ENCODE measurements at regions not wholly inside any gene's neighbourhood (a gene's known extent, or its start where the extent isn't known, plus 50 kb on each side); places are given as distances from the start of the nearest gene placed in this dataset.
"Not testable (repeated sequence)": the region's sequence is repeated elsewhere in the genome, so short reads cannot be mapped to it uniquely, and the experiment has no call there.

- Histone ChIP-seq H3K9me3 (ENCODE audit: control insufficient read depth, low read length) (peaks cover 3% of the 10 kb centered on the region), H3K27me3 (replicated peaks; ENCODE audit: control insufficient read depth, insufficient read depth, low read length, poor library complexity, severe bottlenecking) (no peaks in the 10 kb centered on the region), H3K4me1 (ENCODE audit: control insufficient read depth, insufficient read depth, low read length, poor library complexity, severe bottlenecking) (no peaks in the 10 kb centered on the region), H3K27ac (ENCODE audit: insufficient read depth, low read length, poor library complexity, severe bottlenecking) (no peak overlapping the region), H3K36me3 (ENCODE audit: control insufficient read depth, insufficient read depth, low read length) (no peaks in the 10 kb centered on the region), H3K4me3 (ENCODE audit: insufficient read depth, low read depth, low read length, poor library complexity, severe bottlenecking) (no peak overlapping the region)
- no peak for DNase-seq
Observed at GRCh38 chr9:100639854-100640253, 62.0 kb downstream of the CAVIN4 start.

DNA sequence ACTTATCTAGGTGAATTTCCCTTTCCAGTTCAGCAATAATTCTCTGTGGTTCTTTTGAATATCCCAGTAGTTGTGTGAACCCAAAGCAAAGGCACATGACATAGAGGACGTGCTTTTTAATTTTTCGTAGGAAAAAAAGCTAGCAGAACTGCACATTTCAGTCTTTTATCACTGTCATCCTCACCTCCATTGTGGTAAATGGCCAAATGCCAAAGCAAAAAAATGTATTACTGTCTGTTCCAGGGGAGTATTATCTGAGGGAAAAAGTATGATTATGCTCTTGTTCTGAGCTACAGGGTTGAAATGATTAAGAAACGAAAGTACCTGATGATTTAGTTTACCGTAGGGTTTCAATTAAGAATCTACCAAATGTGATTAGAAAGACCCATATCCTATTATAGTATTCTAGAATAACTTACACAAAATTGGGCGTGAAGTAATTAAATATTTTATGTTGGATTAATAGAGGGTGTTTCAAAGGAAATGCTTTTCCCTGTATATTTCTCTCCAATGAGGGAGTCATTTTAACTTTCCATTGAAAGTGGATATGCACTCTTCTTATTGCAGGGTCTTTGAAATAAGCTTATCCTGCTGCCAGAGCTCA is 62.7 kb downstream of the CAVIN4 start:
- Histone ChIP-seq H3K27ac (ENCODE audit: insufficient read depth, low read length, poor library complexity, severe bottlenecking) (no peak overlapping the region), H3K4me1 (ENCODE audit: control insufficient read depth, insufficient read depth, low read length, poor library complexity, severe bottlenecking) (no peaks in the 10 kb centered on the region), H3K36me3 (ENCODE audit: control insufficient read depth, insufficient read depth, low read length) (no peaks in the 10 kb centered on the region), H3K27me3 (replicated peaks; ENCODE audit: control insufficient read depth, insufficient read depth, low read length, poor library complexity, severe bottlenecking) (no peaks in the 10 kb centered on the region), H3K9me3 (ENCODE audit: control insufficient read depth, low read length) (peaks cover 3% of the 10 kb centered on the region), H3K4me3 (ENCODE audit: insufficient read depth, low read depth, low read length, poor library complexity, severe bottlenecking) (no peak overlapping the region)
- no peak for DNase-seq

GRCh38 chr9:100641166-100641565 is 63.3 kb downstream of the CAVIN4 start:
- H3K27ac ChIP-seq (ENCODE audit: insufficient read depth, low read length, poor library complexity, severe bottlenecking), result no peak overlapping the region
- no peaks in the 10 kb centered on the region for H3K36me3 ChIP-seq (ENCODE audit: control insufficient read depth, insufficient read depth, low read length)
- no peaks in the 10 kb centered on the region for H3K4me1 ChIP-seq (ENCODE audit: control insufficient read depth, insufficient read depth, low read length, poor library complexity, severe bottlenecking)
- no peak for DNase-seq
- H3K4me3 ChIP-seq (ENCODE audit: insufficient read depth, low read depth, low read length, poor library complexity, severe bottlenecking), result no peak overlapping the region
- peaks cover 3% of the 10 kb centered on the region for H3K9me3 ChIP-seq (ENCODE audit: control insufficient read depth, low read length)
- no peaks in the 10 kb centered on the region for H3K27me3 ChIP-seq (replicated peaks; ENCODE audit: control insufficient read depth, insufficient read depth, low read length, poor library complexity, severe bottlenecking)

GRCh38 chr9:100652850-100653249 is 75.0 kb downstream of the CAVIN4 start:
- no peak for DNase-seq
- H3K36me3 ChIP-seq (ENCODE audit: control insufficient read depth, insufficient read depth, low read length), result no peaks in the 10 kb centered on the region
- H3K27ac ChIP-seq (ENCODE audit: insufficient read depth, low read length, poor library complexity, severe bottlenecking), result no peak overlapping the region
- H3K4me3 ChIP-seq (ENCODE audit: insufficient read depth, low read depth, low read length, poor library complexity, severe bottlenecking), result no peak overlapping the region
- no peaks in the 10 kb centered on the region for H3K27me3 ChIP-seq (replicated peaks; ENCODE audit: control insufficient read depth, insufficient read depth, low read length, poor library complexity, severe bottlenecking)
- no peaks in the 10 kb centered on the region for H3K4me1 ChIP-seq (ENCODE audit: control insufficient read depth, insufficient read depth, low read length, poor library complexity, severe bottlenecking)
- no peaks in the 10 kb centered on the region for H3K9me3 ChIP-seq (ENCODE audit: control insufficient read depth, low read length)

DNA sequence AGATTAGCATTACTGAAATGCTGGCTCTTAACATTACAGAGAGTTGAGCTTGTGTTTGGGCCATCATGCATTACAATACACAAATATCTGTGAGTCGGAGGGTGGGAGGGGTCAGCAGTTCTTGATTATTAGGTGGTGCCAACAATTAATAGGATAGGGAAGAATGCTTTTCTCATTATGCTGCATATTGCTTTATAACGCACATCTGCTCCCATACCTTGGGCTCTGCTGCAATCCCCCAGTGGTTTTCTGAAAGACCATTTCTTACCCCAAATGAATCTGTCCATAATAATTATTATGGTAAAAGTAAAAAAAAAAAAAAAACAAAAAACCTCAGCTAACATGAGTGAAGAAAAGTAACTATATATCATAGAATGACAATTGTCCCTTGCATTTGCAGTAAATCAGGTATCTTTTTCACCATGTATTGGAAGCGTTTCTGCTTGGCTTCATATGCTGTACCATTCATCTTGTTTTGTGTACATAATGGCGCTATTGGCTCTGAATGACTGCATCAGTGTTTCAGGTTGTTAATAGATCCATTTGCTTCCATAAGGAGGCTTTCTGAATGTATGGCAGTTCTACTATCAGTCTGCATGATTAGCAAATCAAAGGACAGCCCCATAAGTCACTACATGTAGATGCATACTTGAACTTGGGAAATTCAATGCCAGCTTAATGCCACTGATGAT is 75.9 kb downstream of the CAVIN4 start:
- no peaks in the 10 kb centered on the region for H3K9me3 ChIP-seq (ENCODE audit: control insufficient read depth, low read length)
- no peaks in the 10 kb centered on the region for H3K4me1 ChIP-seq (ENCODE audit: control insufficient read depth, insufficient read depth, low read length, poor library complexity, severe bottlenecking)
- no peaks in the 10 kb centered on the region for H3K36me3 ChIP-seq (ENCODE audit: control insufficient read depth, insufficient read depth, low read length)
- H3K27me3 ChIP-seq (replicated peaks; ENCODE audit: control insufficient read depth, insufficient read depth, low read length, poor library complexity, severe bottlenecking), result no peaks in the 10 kb centered on the region
- no peak for DNase-seq
- H3K4me3 ChIP-seq (ENCODE audit: insufficient read depth, low read depth, low read length, poor library complexity, severe bottlenecking), result no peak overlapping the region
- H3K27ac ChIP-seq (ENCODE audit: insufficient read depth, low read length, poor library complexity, severe bottlenecking), result no peak overlapping the region

GRCh38 chr9:100656851-100657250 is 79.0 kb downstream of the CAVIN4 start:
- not testable (repeated sequence) for DNase-seq; H3K4me3 ChIP-seq (ENCODE audit: insufficient read depth, low read depth, low read length, poor library complexity, severe bottlenecking); H3K27me3 ChIP-seq (replicated peaks; ENCODE audit: control insufficient read depth, insufficient read depth, low read length, poor library complexity, severe bottlenecking); H3K9me3 ChIP-seq (ENCODE audit: control insufficient read depth, low read length); H3K36me3 ChIP-seq (ENCODE audit: control insufficient read depth, insufficient read depth, low read length); H3K27ac ChIP-seq (ENCODE audit: insufficient read depth, low read length, poor library complexity, severe bottlenecking); H3K4me1 ChIP-seq (ENCODE audit: control insufficient read depth, insufficient read depth, low read length, poor library complexity, severe bottlenecking)

DNA sequence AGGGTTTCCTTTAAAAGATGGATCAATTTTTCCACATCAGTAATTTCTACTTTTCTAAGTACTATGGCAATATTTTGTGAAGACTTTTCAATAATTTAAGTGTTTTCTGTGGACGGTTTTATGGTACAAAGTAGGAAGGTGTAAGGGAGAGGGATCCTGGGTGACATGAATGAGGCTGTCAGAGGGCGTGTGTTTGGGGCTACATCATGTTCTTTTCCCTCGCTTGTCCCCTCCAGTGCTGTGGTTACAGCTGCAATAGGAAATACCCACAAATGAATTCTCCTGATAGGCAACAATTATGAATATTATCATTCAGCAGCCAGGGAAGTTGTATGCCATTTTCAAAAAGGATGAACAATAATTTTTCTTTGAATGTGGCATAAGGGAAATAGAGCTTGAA is 83.8 kb downstream of the CAVIN4 start:
- Histone ChIP-seq H3K27ac (ENCODE audit: insufficient read depth, low read length, poor library complexity, severe bottlenecking) (no peak overlapping the region), H3K36me3 (ENCODE audit: control insufficient read depth, insufficient read depth, low read length) (no peaks in the 10 kb centered on the region), H3K4me3 (ENCODE audit: insufficient read depth, low read depth, low read length, poor library complexity, severe bottlenecking) (no peak overlapping the region), H3K9me3 (ENCODE audit: control insufficient read depth, low read length) (no peaks in the 10 kb centered on the region), H3K27me3 (replicated peaks; ENCODE audit: control insufficient read depth, insufficient read depth, low read length, poor library complexity, severe bottlenecking) (no peaks in the 10 kb centered on the region), H3K4me1 (ENCODE audit: control insufficient read depth, insufficient read depth, low read length, poor library complexity, severe bottlenecking) (no peaks in the 10 kb centered on the region)
- DNase-seq, result no peak

GRCh38 chr9:100662122-100662521 is 84.2 kb downstream of the CAVIN4 start:
- no peaks in the 10 kb centered on the region for H3K9me3 ChIP-seq (ENCODE audit: control insufficient read depth, low read length)
- H3K4me3 ChIP-seq (ENCODE audit: insufficient read depth, low read depth, low read length, poor library complexity, severe bottlenecking), result no peak overlapping the region
- no peak overlapping the region for H3K27ac ChIP-seq (ENCODE audit: insufficient read depth, low read length, poor library complexity, severe bottlenecking)
- no peaks in the 10 kb centered on the region for H3K4me1 ChIP-seq (ENCODE audit: control insufficient read depth, insufficient read depth, low read length, poor library complexity, severe bottlenecking)
- no peak for DNase-seq
- no peaks in the 10 kb centered on the region for H3K36me3 ChIP-seq (ENCODE audit: control insufficient read depth, insufficient read depth, low read length)
- H3K27me3 ChIP-seq (replicated peaks; ENCODE audit: control insufficient read depth, insufficient read depth, low read length, poor library complexity, severe bottlenecking), result no peaks in the 10 kb centered on the region

GRCh38 chr9:100667448-100667847 is 89.6 kb downstream of the CAVIN4 start:
- H3K9me3 ChIP-seq (ENCODE audit: control insufficient read depth, low read length), result no peaks in the 10 kb centered on the region
- H3K27me3 ChIP-seq (replicated peaks; ENCODE audit: control insufficient read depth, insufficient read depth, low read length, poor library complexity, severe bottlenecking), result no peaks in the 10 kb centered on the region
- H3K27ac ChIP-seq (ENCODE audit: insufficient read depth, low read length, poor library complexity, severe bottlenecking), result no peak overlapping the region
- no peak for DNase-seq
- H3K4me1 ChIP-seq (ENCODE audit: control insufficient read depth, insufficient read depth, low read length, poor library complexity, severe bottlenecking), result no peaks in the 10 kb centered on the region
- H3K4me3 ChIP-seq (ENCODE audit: insufficient read depth, low read depth, low read length, poor library complexity, severe bottlenecking), result no peak overlapping the region
- no peaks in the 10 kb centered on the region for H3K36me3 ChIP-seq (ENCODE audit: control insufficient read depth, insufficient read depth, low read length)

DNA sequence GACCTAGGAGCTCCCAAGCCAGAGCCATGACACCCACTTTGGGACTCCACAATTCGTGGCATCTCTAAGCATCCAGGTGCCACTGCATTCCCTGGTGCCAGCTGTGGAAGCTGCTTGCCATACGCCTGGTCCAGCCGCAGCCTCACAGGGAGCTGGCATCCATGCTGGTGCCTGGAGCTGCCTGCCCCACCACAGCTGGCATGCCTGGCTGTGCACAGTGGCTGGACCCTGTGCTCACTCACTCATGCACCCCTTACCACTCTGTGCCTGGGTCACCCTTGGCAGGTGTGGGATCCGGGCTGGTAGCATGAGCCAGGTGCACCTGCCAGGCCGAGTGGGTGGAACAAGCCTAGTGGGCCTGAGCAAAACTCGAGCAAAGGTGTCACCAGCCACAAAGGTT is 90.1 kb downstream of the CAVIN4 start:
- no peaks in the 10 kb centered on the region for H3K36me3 ChIP-seq (ENCODE audit: control insufficient read depth, insufficient read depth, low read length)

More for the DNA sequence above, 90.1 kb downstream of the CAVIN4 start:
- Histone ChIP-seq H3K4me3 (ENCODE audit: insufficient read depth, low read depth, low read length, poor library complexity, severe bottlenecking) (no peak overlapping the region), H3K27ac (ENCODE audit: insufficient read depth, low read length, poor library complexity, severe bottlenecking) (no peak overlapping the region), H3K27me3 (replicated peaks; ENCODE audit: control insufficient read depth, insufficient read depth, low read length, poor library complexity, severe bottlenecking) (no peaks in the 10 kb centered on the region), H3K4me1 (ENCODE audit: control insufficient read depth, insufficient read depth, low read length, poor library complexity, severe bottlenecking) (no peaks in the 10 kb centered on the region), H3K9me3 (ENCODE audit: control insufficient read depth, low read length) (no peaks in the 10 kb centered on the region)
- no peak for DNase-seq
